ENCODE measurements at regions not wholly inside any gene's neighbourhood (a gene's known extent, or its start where the extent isn't known, plus 50 kb on each side); places are given as distances from the start of the nearest gene placed in this dataset.

DNA sequence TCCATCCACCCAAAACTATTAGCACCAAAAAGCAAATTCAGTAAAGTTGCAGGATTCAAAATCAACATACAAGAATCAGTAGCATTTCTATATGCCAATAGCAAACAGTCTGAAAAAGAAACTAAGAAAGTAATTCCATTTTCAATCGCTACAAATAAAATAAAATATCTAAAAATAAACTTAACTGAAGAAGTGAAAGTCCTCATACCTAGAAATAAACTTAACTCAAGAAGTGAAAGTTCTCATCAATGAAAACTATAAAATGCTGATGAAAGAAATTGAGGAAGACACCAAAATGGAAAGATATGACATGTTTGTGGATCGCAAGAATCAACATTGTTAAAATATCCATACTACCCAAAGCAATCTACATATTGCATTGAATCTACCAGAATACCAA is 103.0 kb upstream of the ARID1B start:
- TF ChIP-seq, protein P1, sequence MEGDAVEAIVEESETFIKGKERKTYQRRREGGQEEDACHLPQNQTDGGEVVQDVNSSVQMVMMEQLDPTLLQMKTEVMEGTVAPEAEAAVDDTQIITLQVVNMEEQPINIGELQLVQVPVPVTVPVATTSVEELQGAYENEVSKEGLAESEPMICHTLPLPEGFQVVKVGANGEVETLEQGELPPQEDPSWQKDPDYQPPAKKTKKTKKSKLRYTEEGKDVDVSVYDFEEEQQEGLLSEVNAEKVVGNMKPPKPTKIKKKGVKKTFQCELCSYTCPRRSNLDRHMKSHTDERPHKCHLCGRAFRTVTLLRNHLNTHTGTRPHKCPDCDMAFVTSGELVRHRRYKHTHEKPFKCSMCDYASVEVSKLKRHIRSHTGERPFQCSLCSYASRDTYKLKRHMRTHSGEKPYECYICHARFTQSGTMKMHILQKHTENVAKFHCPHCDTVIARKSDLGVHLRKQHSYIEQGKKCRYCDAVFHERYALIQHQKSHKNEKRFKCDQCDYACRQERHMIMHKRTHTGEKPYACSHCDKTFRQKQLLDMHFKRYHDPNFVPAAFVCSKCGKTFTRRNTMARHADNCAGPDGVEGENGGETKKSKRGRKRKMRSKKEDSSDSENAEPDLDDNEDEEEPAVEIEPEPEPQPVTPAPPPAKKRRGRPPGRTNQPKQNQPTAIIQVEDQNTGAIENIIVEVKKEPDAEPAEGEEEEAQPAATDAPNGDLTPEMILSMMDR (IDR thresholded peaks at IDR 0.05), result no peak
- no peak for TF ChIP-seq POLR2A (IDR thresholded peaks at IDR 0.05)
